Activated gamma-delta T cell treated with anti-CD3 and anti-CD28 coated beads, Interleukin-2, amount 50 U/mL, for 16 hours (primary cell): ENCODE measurements at regions not wholly inside any gene's neighbourhood (a gene's known extent, or its start where the extent isn't known, plus 50 kb on each side); places are given as distances from the start of the nearest gene placed in this dataset.

ENCODE experiments used
- DNase-seq: peaks from one replicate; pipeline ENCODE4 v3.0.0-alpha.2; 2020; ENCODE audit warnings: low read depth

GRCh38 chr22:49435596-49435995 is 392.1 kb downstream of the BRD1 start:
- DNase-seq: no peak

GRCh38 chr22:49433717-49434611 is 393.7 kb downstream of the BRD1 start:
- DNase-seq: no peak

GRCh38 chr22:49432897-49433443 is 394.7 kb downstream of the BRD1 start:
- no peak for DNase-seq

GRCh38 chr22:49432211-49432896 is 395.3 kb downstream of the BRD1 start:
- no peak for DNase-seq

GRCh38 chr22:49431551-49431950 is 396.1 kb downstream of the BRD1 start:
- no peak for DNase-seq

GRCh38 chr22:49429066-49429465 is 398.6 kb downstream of the BRD1 start:
- DNase-seq: no peak

GRCh38 chr22:49427941-49428340 is 399.7 kb downstream of the BRD1 start:
- no peak for DNase-seq

- DNase-seq: no peak
Observed at GRCh38 chr22:49427341-49427740, 400.3 kb downstream of the BRD1 start.

- no peak for DNase-seq
Observed at GRCh38 chr22:49426618-49427266, 400.9 kb downstream of the BRD1 start.

GRCh38 chr22:49426098-49426497 is 401.6 kb downstream of the BRD1 start:
- DNase-seq: no peak

- no peak for DNase-seq
Observed at GRCh38 chr22:49425356-49425755, 402.3 kb downstream of the BRD1 start.

- DNase-seq: no peak
Observed at GRCh38 chr22:49424893-49425270, 402.8 kb downstream of the BRD1 start.

GRCh38 chr22:49423125-49423650 is 404.5 kb downstream of the BRD1 start:
- DNase-seq: no peak

GRCh38 chr22:49422701-49423100 is 405.0 kb downstream of the BRD1 start:
- no peak for DNase-seq

- no peak for DNase-seq
Observed at GRCh38 chr22:49420651-49421050, 407.0 kb downstream of the BRD1 start.

GRCh38 chr22:49419661-49420060 is 408.0 kb downstream of the BRD1 start:
- DNase-seq: no peak

- DNase-seq: no peak
Observed at GRCh38 chr22:49418943-49419342, 408.7 kb downstream of the BRD1 start.

GRCh38 chr22:49418341-49418894 is 409.3 kb downstream of the BRD1 start:
- no peak for DNase-seq

GRCh38 chr22:49417833-49418232 is 409.8 kb downstream of the BRD1 start:
- no peak for DNase-seq

- DNase-seq: no peak
Observed at GRCh38 chr22:49417326-49417725, 410.3 kb downstream of the BRD1 start.

- DNase-seq: no peak
Observed at GRCh38 chr22:49415151-49415951, 412.3 kb downstream of the BRD1 start.
